WERI-Rb-1 (cell line): ENCODE measurements at regions not wholly inside any gene's neighbourhood (a gene's known extent, or its start where the extent isn't known, plus 50 kb on each side); places are given as distances from the start of the nearest gene placed in this dataset.

Experiments
- DNase-seq: peaks from one replicate; pipeline ENCODE4 v3.0.0-alpha.2; 2020
- H3K27ac ChIP-seq: fragments of 250-450 bp; sonication (Bioruptor Pico); 2 replicates; pipeline ENCODE4 v1.5.1; 2020; ENCODE audit warnings: mild to moderate bottlenecking, moderate library complexity
- H3K27me3 ChIP-seq: fragments of 250-450 bp; sonication (Bioruptor Pico); 2 replicates; pipeline ENCODE4 v1.5.1; 2021; ENCODE audit warnings: mild to moderate bottlenecking, low read depth, moderate library complexity; ENCODE audit not compliant: insufficient read depth, severe bottlenecking
- H3K36me3 ChIP-seq: fragments of 250-450 bp; sonication (Bioruptor Pico); 2 replicates; pipeline ENCODE4 v1.5.1; 2020; ENCODE audit warnings: mild to moderate bottlenecking, moderate library complexity
- H3K4me3 ChIP-seq: 2 replicates; pipeline ENCODE4 v1.5.1; 2011; ENCODE audit warnings: low read depth, mild to moderate bottlenecking, control low read depth, low read length
- H3K9me3 ChIP-seq: fragments of 250-450 bp; sonication (Bioruptor Pico); 2 replicates; pipeline ENCODE4 v1.5.1; 2021; ENCODE audit warnings: mild to moderate bottlenecking, moderate library complexity; ENCODE audit not compliant: severe bottlenecking
- CTCF ChIP-seq: IDR thresholded peaks from 2 replicates; pipeline ENCODE4 v1.5.1; 2011; ENCODE audit warnings: low read depth, mild to moderate bottlenecking, control low read depth, inconsistent platforms, low read length

DNA sequence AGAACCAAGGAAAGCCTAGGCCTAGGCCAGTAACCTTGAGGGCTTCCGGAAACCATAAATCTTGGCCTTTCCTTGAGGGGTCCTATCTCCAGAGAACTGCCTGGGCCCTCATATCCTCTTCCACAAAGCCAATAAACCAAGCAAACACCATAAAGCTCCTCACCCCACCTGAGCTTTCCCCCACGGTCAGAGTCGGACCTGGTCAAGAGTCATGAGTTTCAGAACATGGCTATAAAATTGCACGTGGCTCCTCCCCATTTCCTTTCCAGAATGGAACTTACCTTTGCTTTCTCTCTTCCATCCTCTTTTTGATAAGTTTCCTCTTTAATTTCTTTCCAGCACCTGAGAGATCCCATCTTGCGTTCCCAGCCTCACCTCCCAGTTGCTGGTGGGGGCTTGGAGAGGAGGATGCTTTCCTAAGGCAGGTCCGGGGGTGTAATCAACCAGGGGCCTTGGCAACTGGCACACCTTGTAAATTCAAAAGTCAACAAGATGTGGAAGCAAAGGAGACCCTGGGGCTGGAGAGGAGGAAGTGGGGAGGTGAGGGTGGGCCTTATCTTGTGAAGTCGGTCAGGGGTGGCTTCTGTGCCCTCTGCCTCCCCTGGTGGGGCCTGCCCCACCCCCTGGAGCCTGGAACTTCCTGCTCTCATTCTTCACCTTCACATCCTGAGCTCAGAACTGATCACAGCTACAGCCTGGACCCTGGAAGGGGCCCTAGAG is 259.9 kb downstream of the FOXD2 start:
- no peak for TF ChIP-seq CTCF
- Histone ChIP-seq H3K36me3 (no peaks in the 10 kb centered on the region), H3K27ac (no peak overlapping the region), H3K9me3 (no peaks in the 10 kb centered on the region), H3K4me3 (no peak overlapping the region), H3K27me3 (no peaks in the 10 kb centered on the region)
- no peak for DNase-seq

DNA sequence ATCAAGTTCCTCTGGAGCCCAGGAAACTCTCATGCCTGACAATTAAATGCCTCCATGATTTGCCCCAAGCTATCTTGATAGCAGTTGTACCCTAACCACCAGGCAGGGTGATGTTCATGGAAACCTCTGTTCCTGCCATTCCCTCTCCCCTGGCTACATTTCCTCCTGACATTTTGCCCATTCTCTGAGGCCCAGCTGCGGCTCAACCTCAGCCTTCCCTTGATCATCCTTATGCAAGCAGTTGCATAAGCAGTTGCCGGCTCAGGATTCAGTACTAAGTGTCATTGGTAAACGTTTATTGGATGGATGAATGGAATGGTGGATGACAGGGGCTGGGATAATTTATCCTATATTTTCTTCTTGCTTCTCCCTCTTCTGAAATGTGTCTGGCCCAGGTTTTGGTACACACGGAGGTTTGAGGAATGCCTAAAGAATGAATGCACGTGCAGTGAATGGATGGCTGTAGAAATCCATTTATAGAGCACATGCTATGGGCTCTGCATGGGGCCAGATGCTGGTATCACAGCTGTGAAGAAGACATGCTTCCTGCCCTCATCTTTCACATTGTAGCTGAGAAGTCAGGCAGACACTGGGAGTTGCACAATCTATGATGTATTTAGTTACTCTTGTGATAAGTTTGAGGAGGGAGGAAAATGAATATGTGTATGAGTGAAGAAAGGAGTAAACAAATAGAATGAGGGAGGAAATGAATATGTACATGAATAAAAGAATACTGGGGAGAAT is 261.8 kb downstream of the FOXD2 start:
- Histone ChIP-seq H3K27ac (no peak overlapping the region), H3K4me3 (no peak overlapping the region), H3K9me3 (no peaks in the 10 kb centered on the region), H3K27me3 (no peaks in the 10 kb centered on the region), H3K36me3 (no peaks in the 10 kb centered on the region)
- no peak for TF ChIP-seq CTCF
- DNase-seq: no peak

DNA sequence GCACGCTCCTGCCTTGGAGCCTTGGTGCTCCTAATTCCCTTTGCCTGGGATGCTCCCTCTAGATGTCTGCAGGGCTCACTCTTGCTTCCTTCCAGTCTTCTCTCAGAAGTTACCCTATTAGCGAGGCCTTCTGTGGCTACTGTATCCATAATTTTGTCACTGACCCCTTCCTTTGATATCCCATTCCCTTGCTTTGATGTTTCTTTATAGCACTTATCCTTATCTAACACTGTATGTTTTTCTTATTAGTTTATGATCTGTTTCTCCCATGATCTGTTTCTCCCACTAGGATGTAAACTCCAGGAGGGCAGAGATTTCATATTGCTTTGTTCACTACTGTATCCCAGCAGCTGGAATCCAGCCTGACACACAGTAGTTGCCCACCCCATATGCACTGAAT is 263.4 kb downstream of the FOXD2 start:
- Histone ChIP-seq H3K36me3 (no peaks in the 10 kb centered on the region), H3K27me3 (peaks cover 3% of the 10 kb centered on the region), H3K9me3 (no peaks in the 10 kb centered on the region), H3K27ac (no peak overlapping the region), H3K4me3 (no peak overlapping the region)
- no peak for TF ChIP-seq CTCF
- no peak for DNase-seq

GRCh38 chr1:47701741-47702515 is 264.1 kb downstream of the FOXD2 start:
- Histone ChIP-seq H3K36me3 (no peaks in the 10 kb centered on the region), H3K27ac (no peak overlapping the region), H3K9me3 (no peaks in the 10 kb centered on the region), H3K4me3 (no peak overlapping the region), H3K27me3 (peaks cover 8% of the 10 kb centered on the region)
- no peak for DNase-seq
- no peak for TF ChIP-seq CTCF

DNA sequence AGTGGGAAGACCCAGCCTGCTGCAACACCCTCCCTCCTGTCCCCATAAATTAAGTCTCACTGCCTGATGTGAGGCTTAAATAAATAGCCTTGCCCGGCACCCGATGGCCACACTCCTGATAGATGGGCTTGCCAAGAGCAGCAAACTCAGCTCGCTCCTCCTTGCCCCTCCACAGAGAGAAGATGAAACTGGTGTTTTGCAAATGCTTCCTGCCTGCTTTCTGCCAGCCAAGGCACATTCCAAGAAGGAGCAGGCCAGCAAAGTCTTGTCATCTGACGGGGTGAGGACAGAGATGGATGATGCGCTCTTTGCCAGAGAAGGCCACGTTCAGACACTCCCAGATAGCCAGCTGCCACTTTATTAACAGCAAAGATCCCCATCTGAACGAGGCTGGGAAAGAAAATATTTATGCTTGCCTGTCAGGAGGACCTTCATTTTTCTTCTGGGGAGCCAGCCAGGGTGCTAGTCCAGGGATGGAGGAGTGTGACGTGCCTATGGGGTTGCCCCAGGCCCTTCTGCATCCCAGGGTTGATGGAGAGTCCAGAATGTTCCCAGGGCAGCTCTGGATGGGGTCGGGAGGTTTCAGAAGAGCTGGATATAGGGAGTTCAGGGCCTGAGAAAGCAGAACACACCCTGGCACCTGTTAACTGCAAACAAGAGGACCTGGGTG is 265.4 kb downstream of the FOXD2 start:
- no peaks in the 10 kb centered on the region for H3K9me3 ChIP-seq
- no peak overlapping the region for H3K27ac ChIP-seq
- no peak for TF ChIP-seq CTCF
- H3K36me3 ChIP-seq: no peaks in the 10 kb centered on the region
- DNase-seq: no peak
- no peak overlapping the region for H3K4me3 ChIP-seq
- peaks cover 19% of the 10 kb centered on the region for H3K27me3 ChIP-seq
